ENCODE measurements at regions not wholly inside any gene's neighbourhood (a gene's known extent, or its start where the extent isn't known, plus 50 kb on each side); places are given as distances from the start of the nearest gene placed in this dataset.

DNA sequence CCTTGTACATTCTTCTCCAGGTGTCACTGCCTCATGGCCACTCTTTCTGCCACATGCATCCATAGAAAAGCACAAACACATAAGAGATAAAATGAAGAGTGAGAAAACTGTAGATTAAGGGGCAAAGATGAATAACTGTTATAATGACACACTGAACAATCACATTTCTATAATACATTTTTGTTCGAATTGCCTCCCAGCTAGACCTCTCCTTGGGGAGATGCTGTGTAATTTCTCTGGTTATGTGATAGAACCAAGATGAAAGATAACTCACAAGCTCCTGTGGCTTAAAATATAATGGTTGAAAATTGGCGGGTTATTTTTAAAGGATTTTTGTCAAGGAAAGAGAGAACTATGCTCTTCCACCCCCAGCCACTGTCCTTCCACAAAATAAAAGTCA lies 60.2 kb upstream of the STEAP1 start:
- TF ChIP-seq POLR2AphosphoS5 (IDR thresholded peaks at IDR 0.05): no peak
- TF ChIP-seq, protein P1, sequence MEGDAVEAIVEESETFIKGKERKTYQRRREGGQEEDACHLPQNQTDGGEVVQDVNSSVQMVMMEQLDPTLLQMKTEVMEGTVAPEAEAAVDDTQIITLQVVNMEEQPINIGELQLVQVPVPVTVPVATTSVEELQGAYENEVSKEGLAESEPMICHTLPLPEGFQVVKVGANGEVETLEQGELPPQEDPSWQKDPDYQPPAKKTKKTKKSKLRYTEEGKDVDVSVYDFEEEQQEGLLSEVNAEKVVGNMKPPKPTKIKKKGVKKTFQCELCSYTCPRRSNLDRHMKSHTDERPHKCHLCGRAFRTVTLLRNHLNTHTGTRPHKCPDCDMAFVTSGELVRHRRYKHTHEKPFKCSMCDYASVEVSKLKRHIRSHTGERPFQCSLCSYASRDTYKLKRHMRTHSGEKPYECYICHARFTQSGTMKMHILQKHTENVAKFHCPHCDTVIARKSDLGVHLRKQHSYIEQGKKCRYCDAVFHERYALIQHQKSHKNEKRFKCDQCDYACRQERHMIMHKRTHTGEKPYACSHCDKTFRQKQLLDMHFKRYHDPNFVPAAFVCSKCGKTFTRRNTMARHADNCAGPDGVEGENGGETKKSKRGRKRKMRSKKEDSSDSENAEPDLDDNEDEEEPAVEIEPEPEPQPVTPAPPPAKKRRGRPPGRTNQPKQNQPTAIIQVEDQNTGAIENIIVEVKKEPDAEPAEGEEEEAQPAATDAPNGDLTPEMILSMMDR (IDR thresholded peaks at IDR 0.05): no peak
- TF ChIP-seq POLR2A (IDR thresholded peaks at IDR 0.05): no peak

Data from breast epithelium (tissue), 3 donors.